ENCODE measurements at regions not wholly inside any gene's neighbourhood (a gene's known extent, or its start where the extent isn't known, plus 50 kb on each side); places are given as distances from the start of the nearest gene placed in this dataset.

GRCh38 chr3:177514611-177515499 is 317.6 kb upstream of the TBL1XR1 start:
- no peaks in the 10 kb centered on the region for H3K27me3 ChIP-seq
- no peak for DNase-seq
- no peak for TF ChIP-seq POLR2A (IDR thresholded peaks at IDR 0.05)
- TF ChIP-seq, protein P1, sequence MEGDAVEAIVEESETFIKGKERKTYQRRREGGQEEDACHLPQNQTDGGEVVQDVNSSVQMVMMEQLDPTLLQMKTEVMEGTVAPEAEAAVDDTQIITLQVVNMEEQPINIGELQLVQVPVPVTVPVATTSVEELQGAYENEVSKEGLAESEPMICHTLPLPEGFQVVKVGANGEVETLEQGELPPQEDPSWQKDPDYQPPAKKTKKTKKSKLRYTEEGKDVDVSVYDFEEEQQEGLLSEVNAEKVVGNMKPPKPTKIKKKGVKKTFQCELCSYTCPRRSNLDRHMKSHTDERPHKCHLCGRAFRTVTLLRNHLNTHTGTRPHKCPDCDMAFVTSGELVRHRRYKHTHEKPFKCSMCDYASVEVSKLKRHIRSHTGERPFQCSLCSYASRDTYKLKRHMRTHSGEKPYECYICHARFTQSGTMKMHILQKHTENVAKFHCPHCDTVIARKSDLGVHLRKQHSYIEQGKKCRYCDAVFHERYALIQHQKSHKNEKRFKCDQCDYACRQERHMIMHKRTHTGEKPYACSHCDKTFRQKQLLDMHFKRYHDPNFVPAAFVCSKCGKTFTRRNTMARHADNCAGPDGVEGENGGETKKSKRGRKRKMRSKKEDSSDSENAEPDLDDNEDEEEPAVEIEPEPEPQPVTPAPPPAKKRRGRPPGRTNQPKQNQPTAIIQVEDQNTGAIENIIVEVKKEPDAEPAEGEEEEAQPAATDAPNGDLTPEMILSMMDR (IDR thresholded peaks at IDR 0.05) = no peak
- 79 to 83% methylated on average over 9 of the region's 9 CpGs for WGBS, 2 donors
- peak overlapping the region in 1 of 4 donors; percentile 6 for H3K27ac ChIP-seq
- no peaks in the 10 kb centered on the region for H3K36me3 ChIP-seq
- intact Hi-C loops (cut with DNase I) = no loop called here
- no peaks in the 10 kb centered on the region for H3K9me3 ChIP-seq
- H3K4me1 ChIP-seq = peaks cover 0 to 29% (median 8%) of the 10 kb centered on the region in 3 donors
- H3K4me3 ChIP-seq = no peak overlapping the region

- Histone ChIP-seq H3K4me3 (no peak overlapping the region), H3K4me1 (peaks cover 0 to 29% (median 8%) of the 10 kb centered on the region in 3 donors), H3K36me3 (no peaks in the 10 kb centered on the region), H3K27me3 (no peaks in the 10 kb centered on the region), H3K9me3 (no peaks in the 10 kb centered on the region), H3K27ac (peak overlapping the region in 2 of 4 donors; percentile 30 to 56)
- TF ChIP-seq POLR2A (IDR thresholded peaks at IDR 0.05) = no peak
- TF ChIP-seq, protein P1 (IDR thresholded peaks at IDR 0.05) = no peak
- intact Hi-C loops (cut with DNase I) = no loop called here
- WGBS, 2 donors = 69 to 74% methylated on average over 3 of the region's 3 CpGs
- DNase-seq = no peak
Measured at GRCh38 chr3:177515786-177516157, 318.5 kb upstream of the TBL1XR1 start.

DNA sequence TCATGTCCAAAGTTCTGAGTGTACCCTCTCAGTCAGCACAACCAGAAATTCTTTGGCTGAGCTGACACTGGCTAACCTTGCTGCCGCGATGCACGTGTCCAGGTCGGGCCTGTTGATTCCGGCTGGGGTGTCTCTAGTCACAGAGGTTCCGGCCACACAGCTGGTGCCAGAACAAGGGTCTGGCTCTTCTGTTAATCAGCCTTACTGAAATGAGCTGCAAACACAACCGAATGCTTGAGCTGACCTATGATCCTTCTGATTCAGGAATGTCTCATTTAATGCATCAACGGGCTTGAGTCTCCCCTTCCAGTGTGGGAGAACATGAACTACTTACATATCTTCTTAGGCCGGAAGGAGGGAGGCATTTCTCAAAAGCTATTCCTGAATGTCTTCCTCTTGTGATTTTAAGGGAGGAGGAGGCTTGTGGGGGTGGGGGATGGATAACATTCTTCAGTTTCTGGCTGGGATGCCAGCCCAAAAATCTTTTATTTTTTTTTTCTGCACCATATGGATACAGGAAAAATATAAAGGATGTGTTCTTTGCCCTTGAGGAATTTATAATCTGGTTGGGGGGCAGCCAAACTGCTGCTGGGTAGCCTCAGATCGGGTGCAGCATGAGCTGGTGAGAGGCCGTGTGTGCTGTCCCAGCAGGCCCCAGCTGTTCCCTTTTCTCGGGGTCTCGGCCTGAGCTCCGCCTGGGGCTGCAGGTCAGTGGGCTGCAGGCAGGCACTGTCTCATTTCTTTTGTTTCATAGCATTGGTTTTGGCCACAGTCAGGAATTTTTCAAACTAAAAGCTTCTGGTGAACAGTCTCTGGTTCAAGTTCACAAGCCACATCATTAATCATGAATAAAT is 319.1 kb upstream of the TBL1XR1 start:
- DNase-seq = no peak
- 47 to 50% methylated on average over 10 of the region's 14 CpGs for WGBS, 2 donors
- H3K4me3 ChIP-seq = no peak overlapping the region
- intact Hi-C loops (cut with DNase I) = no loop called here
- peak overlapping the region in 2 of 4 donors; percentile 30 to 56 for H3K27ac ChIP-seq
- peaks cover 0 to 35% (median 8%) of the 10 kb centered on the region in 3 donors for H3K4me1 ChIP-seq
- TF ChIP-seq POLR2A (IDR thresholded peaks at IDR 0.05) = no peak
- TF ChIP-seq, protein P1 (IDR thresholded peaks at IDR 0.05) = no peak
- H3K27me3 ChIP-seq = no peaks in the 10 kb centered on the region
- no peaks in the 10 kb centered on the region for H3K36me3 ChIP-seq
- no peaks in the 10 kb centered on the region for H3K9me3 ChIP-seq

DNA sequence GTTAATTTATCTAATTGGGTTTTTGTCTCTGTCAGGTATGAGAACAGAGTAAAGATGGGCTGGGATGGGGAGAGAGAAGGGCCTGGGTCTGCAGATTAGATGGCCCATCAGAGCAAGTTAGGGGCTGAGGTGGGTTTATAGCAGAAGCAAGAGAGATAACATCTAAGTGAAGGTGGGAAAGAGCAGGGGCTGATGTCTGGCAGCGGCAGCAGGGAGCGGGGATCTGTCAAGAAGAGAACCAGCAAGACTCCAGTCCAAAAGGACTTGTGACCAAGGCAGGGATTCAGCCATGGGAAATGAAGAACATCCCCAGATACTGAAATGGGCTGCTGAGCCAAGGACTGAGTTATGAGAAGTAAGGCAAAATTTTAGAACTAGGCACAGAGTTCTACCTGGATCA is 320.6 kb upstream of the TBL1XR1 start:
- Histone ChIP-seq H3K36me3 (no peaks in the 10 kb centered on the region), H3K27ac (no peak overlapping the region), H3K9me3 (no peaks in the 10 kb centered on the region), H3K27me3 (no peaks in the 10 kb centered on the region), H3K4me3 (no peak overlapping the region), H3K4me1 (peaks cover 0 to 51% (median 8%) of the 10 kb centered on the region in 3 donors)
- intact Hi-C loops (cut with DNase I) = no loop called here
- no peak for DNase-seq
- TF ChIP-seq, protein P1 (IDR thresholded peaks at IDR 0.05) = no peak
- no peak for TF ChIP-seq POLR2A (IDR thresholded peaks at IDR 0.05)
- WGBS, 2 donors = 92 to 97% methylated on average over 2 of the region's 2 CpGs

DNA sequence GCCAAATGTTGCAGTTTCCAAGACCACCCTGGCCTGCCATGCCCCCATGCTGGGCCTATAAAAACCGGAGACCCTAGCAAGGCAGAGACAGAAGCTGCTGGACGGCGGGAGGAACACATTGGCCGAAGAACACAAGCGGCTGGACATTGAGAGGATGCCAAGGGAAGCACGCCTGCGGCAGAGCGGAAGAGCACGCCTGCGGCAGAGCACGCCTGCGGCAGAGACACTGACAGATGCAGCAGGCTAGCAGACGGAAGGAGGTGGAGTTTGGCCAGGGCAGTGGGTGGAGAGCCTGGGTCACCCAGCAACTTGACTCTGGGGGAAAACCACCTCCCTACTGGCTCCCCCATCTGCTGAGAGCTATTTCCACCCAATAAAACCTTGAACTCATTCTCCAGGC is 322.3 kb upstream of the TBL1XR1 start:
- Histone ChIP-seq H3K4me1 (peaks cover 0 to 51% (median 8%) of the 10 kb centered on the region in 3 donors), H3K4me3 (no peak overlapping the region), H3K9me3 (no peaks in the 10 kb centered on the region), H3K36me3 (no peaks in the 10 kb centered on the region), H3K27me3 (no peaks in the 10 kb centered on the region), H3K27ac (no peak overlapping the region)
- 97% methylated on average over 5 to 13 of the region's 13 CpGs for WGBS, 2 donors
- TF ChIP-seq, protein P1 (IDR thresholded peaks at IDR 0.05) = no peak
- TF ChIP-seq POLR2A (IDR thresholded peaks at IDR 0.05) = no peak
- DNase-seq = no peak
- intact Hi-C loops (cut with DNase I) = no loop called here
